Thyroid gland (tissue), 4 donors: ENCODE measurements at regions not wholly inside any gene's neighbourhood (a gene's known extent, or its start where the extent isn't known, plus 50 kb on each side); places are given as distances from the start of the nearest gene placed in this dataset.

Experiments used
- DNase-seq, 2 donors: peaks; one replicate each; pipeline ENCODE4 v3.0.0-alpha.2; 2019
- H3K27ac ChIP-seq, 3 donors: fragments of 200-600 bp; sonication (generic); 1 replicate in 2 of 3; 2 replicates in 1 of 3; pipeline ENCODE4 v1.5.1; 2016 to 2019; ENCODE audit warnings: mild to moderate bottlenecking in 1 of 3, moderate library complexity in 1 of 3
- H3K27me3 ChIP-seq: fragments of 200-600 bp; sonication (generic); one replicate; pipeline ENCODE4 v1.5.1; 2019
- H3K36me3 ChIP-seq, 2 donors: fragments of 200-600 bp; sonication (generic); one replicate each; pipeline ENCODE4 v1.5.1; 2016 to 2019
- H3K4me1 ChIP-seq, 2 donors: fragments of 200-600 bp; sonication (generic); one replicate each; pipeline ENCODE4 v1.5.1; 2017 to 2019
- H3K4me3 ChIP-seq, 3 donors: fragments of 200-600 bp; sonication (generic); replicated peaks in 1 of 3; 1 replicate in 2 of 3; 2 replicates in 1 of 3; pipeline ENCODE4 v1.5.1; 2016; ENCODE audit warnings: mild to moderate bottlenecking in 1 of 3
- H3K9me3 ChIP-seq: fragments of 200-600 bp; sonication (generic); one replicate; pipeline ENCODE4 v1.5.1; 2017
- CTCF ChIP-seq, 6 experiments: fragments of 200-600 bp in 3 of 6; fragments of 450-650 bp in 3 of 6; sonication (generic) in 3 of 6; IDR thresholded peaks; one replicate each; pipeline ENCODE4 v1.5.1; 2016 to 2019; ENCODE audit warnings: antibody characterized with exemption in 6 of 6, mild to moderate bottlenecking in 2 of 6, inconsistent platforms in 1 of 6, moderate library complexity in 1 of 6
- POLR2A ChIP-seq, 2 donors: fragments of 450-650 bp; IDR thresholded peaks; one replicate each; pipeline ENCODE4 v1.6.1; 2017; ENCODE audit warnings: antibody characterized with exemption in 2 of 2, mild to moderate bottlenecking in 2 of 2, moderate library complexity in 1 of 2
- WGBS, 2 donors: methylation state at CpG; one replicate each; pipeline ENCODE4 v1.1.5; 2017; 5-methylcytosine and 5-hydroxymethylcytosine counted together
- intact Hi-C: fragments of 100-400 bp; cut with DNase I; formaldehyde crosslinking; loops from one replicate; pipeline ENCODE4 v1.15.1; 2023

GRCh38 chr2:56017784-56018183 lies 94.2 kb upstream of the EFEMP1 start:
- H3K27ac ChIP-seq, result no peak overlapping the region
- TF ChIP-seq POLR2A (IDR thresholded peaks at IDR 0.05) (no peak), CTCF (IDR thresholded peaks at IDR 0.05) (no peak)
- no peak for DNase-seq
- no peaks in the 10 kb centered on the region for H3K27me3 ChIP-seq
- H3K4me1 ChIP-seq, result no peaks in the 10 kb centered on the region
- no peak overlapping the region for H3K4me3 ChIP-seq
- H3K9me3 ChIP-seq, result no peaks in the 10 kb centered on the region
- no peaks in the 10 kb centered on the region for H3K36me3 ChIP-seq
- intact Hi-C loops, result no loop called here

GRCh38 chr2:56018267-56018666 lies 94.7 kb upstream of the EFEMP1 start:
- no peak overlapping the region for H3K27ac ChIP-seq
- H3K4me3 ChIP-seq, result no peak overlapping the region
- no peaks in the 10 kb centered on the region for H3K4me1 ChIP-seq
- H3K36me3 ChIP-seq, result no peaks in the 10 kb centered on the region
- no peak for DNase-seq
- 77 to 79% methylated on average over 8 of the region's 8 CpGs for WGBS, 2 donors
- TF ChIP-seq POLR2A (IDR thresholded peaks at IDR 0.05) (no peak), CTCF (IDR thresholded peaks at IDR 0.05) (no peak)
- no peaks in the 10 kb centered on the region for H3K27me3 ChIP-seq
- H3K9me3 ChIP-seq, result no peaks in the 10 kb centered on the region
- intact Hi-C loops, result no loop called here

GRCh38 chr2:56021136-56021474 lies 97.5 kb upstream of the EFEMP1 start:
- no peak for DNase-seq
- no peak for TF ChIP-seq POLR2A (IDR thresholded peaks at IDR 0.05)
- no peak for TF ChIP-seq CTCF (IDR thresholded peaks at IDR 0.05)
- no peak overlapping the region for H3K27ac ChIP-seq
- no peaks in the 10 kb centered on the region for H3K4me1 ChIP-seq
- H3K27me3 ChIP-seq, result no peaks in the 10 kb centered on the region
- no peak overlapping the region for H3K4me3 ChIP-seq
- no peaks in the 10 kb centered on the region for H3K36me3 ChIP-seq
- WGBS, 2 donors, result 77 to 86% methylated on average over 5 of the region's 5 CpGs
- intact Hi-C loops, result no loop called here
- H3K9me3 ChIP-seq, result no peaks in the 10 kb centered on the region

- H3K27ac ChIP-seq, result no peak overlapping the region
- no peak overlapping the region for H3K4me3 ChIP-seq
- H3K36me3 ChIP-seq, result no peaks in the 10 kb centered on the region
- H3K27me3 ChIP-seq, result no peaks in the 10 kb centered on the region
- DNase-seq, result no peak
- intact Hi-C loops, result no loop called here
- TF ChIP-seq POLR2A (IDR thresholded peaks at IDR 0.05), result no peak
- no peak for TF ChIP-seq CTCF (IDR thresholded peaks at IDR 0.05)
- no peaks in the 10 kb centered on the region for H3K4me1 ChIP-seq
- 81 to 88% methylated on average over 5 of the region's 5 CpGs for WGBS, 2 donors
- H3K9me3 ChIP-seq, result no peaks in the 10 kb centered on the region
Observed at GRCh38 chr2:56021579-56021978, 98.0 kb upstream of the EFEMP1 start.

GRCh38 chr2:56025469-56026193 lies 102.0 kb upstream of the EFEMP1 start:
- TF ChIP-seq CTCF (IDR thresholded peaks at IDR 0.05), result no peak
- TF ChIP-seq POLR2A (IDR thresholded peaks at IDR 0.05), result no peak
- Histone ChIP-seq H3K4me3 (no peak overlapping the region), H3K36me3 (no peaks in the 10 kb centered on the region), H3K27me3 (no peaks in the 10 kb centered on the region), H3K27ac (no peak overlapping the region), H3K4me1 (no peaks in the 10 kb centered on the region), H3K9me3 (no peaks in the 10 kb centered on the region)
- DNase-seq, result no peak
- 35 to 80% methylated on average over 1 of the region's 1 CpG for WGBS, 2 donors
- intact Hi-C loops, result no loop called here
